ENCODE measurements at regions not wholly inside any gene's neighbourhood (a gene's known extent, or its start where the extent isn't known, plus 50 kb on each side); places are given as distances from the start of the nearest gene placed in this dataset.
"Not testable (repeated sequence)": the region's sequence is repeated elsewhere in the genome, so short reads cannot be mapped to it uniquely, and the experiment has no call there.

GRCh38 chr15:70514251-70514650 is 249.1 kb downstream of the UACA start:
- H3K4me1 ChIP-seq: no peaks in the 10 kb centered on the region
- no peaks in the 10 kb centered on the region for H3K27me3 ChIP-seq
- peaks cover 0 to 4% of the 10 kb centered on the region in 2 donors for H3K9me3 ChIP-seq
- no peak overlapping the region for H3K27ac ChIP-seq
- intact Hi-C loops (cut with DNase I; ENCODE audit: low total_unique reads): no loop called here
- no peak overlapping the region for H3K4me3 ChIP-seq
- TF ChIP-seq CTCF (IDR thresholded peaks at IDR 0.05) (no peak), POLR2A (IDR thresholded peaks at IDR 0.05) (no peak)
- no peaks in the 10 kb centered on the region for H3K36me3 ChIP-seq
- DNase-seq: no peak

- no peak overlapping the region for H3K4me3 ChIP-seq
- H3K9me3 ChIP-seq: peaks cover 0 to 4% of the 10 kb centered on the region in 2 donors
- no peak for DNase-seq
- H3K36me3 ChIP-seq: no peaks in the 10 kb centered on the region
- no peaks in the 10 kb centered on the region for H3K4me1 ChIP-seq
- intact Hi-C loops (cut with DNase I; ENCODE audit: low total_unique reads): no loop called here
- H3K27ac ChIP-seq: no peak overlapping the region
- H3K27me3 ChIP-seq: no peaks in the 10 kb centered on the region
- TF ChIP-seq POLR2A (IDR thresholded peaks at IDR 0.05) (no peak), CTCF (IDR thresholded peaks at IDR 0.05) (no peak)
These were observed 249.5 kb downstream of the UACA start for GRCh38 chr15:70513819-70514218.

- Histone ChIP-seq H3K27ac (no peak overlapping the region), H3K4me1 (no peaks in the 10 kb centered on the region), H3K27me3 (no peaks in the 10 kb centered on the region), H3K4me3 (no peak overlapping the region), H3K9me3 (peaks cover 0 to 4% of the 10 kb centered on the region in 2 donors), H3K36me3 (no peaks in the 10 kb centered on the region)
- TF ChIP-seq POLR2A (IDR thresholded peaks at IDR 0.05): no peak
- no peak for DNase-seq
- intact Hi-C loops (cut with DNase I; ENCODE audit: low total_unique reads): no loop called here
These were observed 250.5 kb downstream of the UACA start for GRCh38 chr15:70512772-70513362.

- H3K27me3 ChIP-seq; H3K4me1 ChIP-seq; H3K36me3 ChIP-seq; H3K4me3 ChIP-seq; DNase-seq; H3K9me3 ChIP-seq; H3K27ac ChIP-seq; intact Hi-C loops (cut with DNase I; ENCODE audit: low total_unique reads): not testable (repeated sequence)
These were observed 251.3 kb downstream of the UACA start for GRCh38 chr15:70511972-70512587.

GRCh38 chr15:70510433-70510832 is 252.9 kb downstream of the UACA start:
- no peak for DNase-seq
- intact Hi-C loops (cut with DNase I; ENCODE audit: low total_unique reads): no loop called here
- H3K4me1 ChIP-seq: peaks cover 0 to under 1% of the 10 kb centered on the region in 2 donors
- H3K36me3 ChIP-seq: no peaks in the 10 kb centered on the region
- H3K27ac ChIP-seq: no peak overlapping the region
- H3K27me3 ChIP-seq: no peaks in the 10 kb centered on the region
- TF ChIP-seq POLR2A (IDR thresholded peaks at IDR 0.05) (no peak), CTCF (IDR thresholded peaks at IDR 0.05) (no peak)
- H3K9me3 ChIP-seq: peaks cover 0 to 4% of the 10 kb centered on the region in 2 donors
- H3K4me3 ChIP-seq: no peak overlapping the region

- no peak for DNase-seq
- no peaks in the 10 kb centered on the region for H3K27me3 ChIP-seq
- intact Hi-C loops (cut with DNase I; ENCODE audit: low total_unique reads): no loop called here
- H3K4me1 ChIP-seq: peaks cover 0 to 6% of the 10 kb centered on the region in 2 donors
- H3K27ac ChIP-seq: no peak overlapping the region
- H3K36me3 ChIP-seq: no peaks in the 10 kb centered on the region
- H3K4me3 ChIP-seq: no peak overlapping the region
- peaks cover 0 to 4% of the 10 kb centered on the region in 2 donors for H3K9me3 ChIP-seq
- TF ChIP-seq POLR2A (IDR thresholded peaks at IDR 0.05) (no peak), CTCF (IDR thresholded peaks at IDR 0.05) (no peak)
These were observed 253.6 kb downstream of the UACA start for GRCh38 chr15:70509731-70510143.
